Mucosa of gallbladder (tissue), 1 donor: ENCODE measurements at regions not wholly inside any gene's neighbourhood (a gene's known extent, or its start where the extent isn't known, plus 50 kb on each side); places are given as distances from the start of the nearest gene placed in this dataset.
"Not testable (repeated sequence)": the region's sequence is repeated elsewhere in the genome, so short reads cannot be mapped to it uniquely, and the experiment has no call there.

Source experiments
- DNase-seq: peaks from one replicate; pipeline ENCODE4 v3.0.0-alpha.2; 2020; ENCODE audit warnings: low spot score
- donor health status: DM: no; HTN: no; CAD: no.

GRCh38 chr20:23299673-23300050, 50.9 kb upstream of the NXT1 start:
- DNase-seq = no peak

- no peak for DNase-seq
Observed at GRCh38 chr20:23298926-23299672, 51.5 kb upstream of the NXT1 start.

- DNase-seq = no peak
Observed at GRCh38 chr20:23298155-23298554, 52.4 kb upstream of the NXT1 start.

- peak; percentile 34 for DNase-seq
Observed at GRCh38 chr20:23296841-23297701, 53.5 kb upstream of the NXT1 start.

GRCh38 chr20:23295934-23296333, 54.7 kb upstream of the NXT1 start:
- DNase-seq = no peak

GRCh38 chr20:23294671-23295070, 55.9 kb upstream of the NXT1 start:
- no peak for DNase-seq

- no peak for DNase-seq
Observed at GRCh38 chr20:23294166-23294565, 56.4 kb upstream of the NXT1 start.

GRCh38 chr20:23293689-23294088, 56.9 kb upstream of the NXT1 start:
- peak; percentile 25 for DNase-seq

GRCh38 chr20:23292311-23292710, 58.3 kb upstream of the NXT1 start:
- not testable (repeated sequence) for DNase-seq

GRCh38 chr20:23291575-23292240, 58.9 kb upstream of the NXT1 start:
- DNase-seq = no peak

- DNase-seq = no peak
Observed at GRCh38 chr20:23290761-23291574, 59.6 kb upstream of the NXT1 start.

- no peak for DNase-seq
Observed at GRCh38 chr20:23289724-23290395, 60.7 kb upstream of the NXT1 start.

GRCh38 chr20:23289249-23289648, 61.3 kb upstream of the NXT1 start:
- DNase-seq = no peak

- no peak for DNase-seq
Observed at GRCh38 chr20:23287354-23288190, 63.0 kb upstream of the NXT1 start.

GRCh38 chr20:23286346-23286745, 64.2 kb upstream of the NXT1 start:
- no peak for DNase-seq

GRCh38 chr20:23285536-23285935, 65.1 kb upstream of the NXT1 start:
- DNase-seq = no peak

- DNase-seq = no peak
Observed at GRCh38 chr20:23284009-23284408, 66.6 kb upstream of the NXT1 start.

- no peak for DNase-seq
Observed at GRCh38 chr20:23283096-23283850, 67.3 kb upstream of the NXT1 start.

- DNase-seq = no peak
Observed at GRCh38 chr20:23282546-23282945, 68.0 kb upstream of the NXT1 start.
